HG03565 (cell line): ENCODE measurements at regions not wholly inside any gene's neighbourhood (a gene's known extent, or its start where the extent isn't known, plus 50 kb on each side); places are given as distances from the start of the nearest gene placed in this dataset.

Experiments
- ATAC-seq: cut with Tn5 transposase; IDR thresholded peaks from one replicate; pipeline ENCODE4 v1.9.1; 2021; ENCODE audit warnings: mild to moderate bottlenecking, moderate library complexity; ENCODE audit not compliant: unreplicated experiment

- no peak for ATAC-seq
Observed at GRCh38 chr5:114678778-114679177, 316.9 kb downstream of the KCNN2 start.

GRCh38 chr5:114665551-114665950, 303.7 kb downstream of the KCNN2 start:
- no peak for ATAC-seq

GRCh38 chr5:114660791-114661190, 298.9 kb downstream of the KCNN2 start:
- ATAC-seq, result no peak

- no peak for ATAC-seq
Observed at GRCh38 chr5:114658194-114658593, 296.3 kb downstream of the KCNN2 start.

GRCh38 chr5:114657342-114658130, 295.7 kb downstream of the KCNN2 start:
- ATAC-seq, result no peak

- ATAC-seq, result no peak
Observed at GRCh38 chr5:114649878-114650277, 288.0 kb downstream of the KCNN2 start.

- ATAC-seq, result no peak
Observed at GRCh38 chr5:114648940-114649339, 287.1 kb downstream of the KCNN2 start.

- ATAC-seq, result no peak
Observed at GRCh38 chr5:114644576-114644975, 282.7 kb downstream of the KCNN2 start.

- ATAC-seq, result no peak
Observed at GRCh38 chr5:114636271-114636670, 274.4 kb downstream of the KCNN2 start.

GRCh38 chr5:114634967-114635901, 273.4 kb downstream of the KCNN2 start:
- ATAC-seq, result no peak

GRCh38 chr5:114634517-114634916, 272.6 kb downstream of the KCNN2 start:
- ATAC-seq, result no peak

- no peak for ATAC-seq
Observed at GRCh38 chr5:114612406-114612805, 250.5 kb downstream of the KCNN2 start.

- ATAC-seq, result no peak
Observed at GRCh38 chr5:114581136-114581535, 219.3 kb downstream of the KCNN2 start.

- no peak for ATAC-seq
Observed at GRCh38 chr5:114565871-114566270, 204.0 kb downstream of the KCNN2 start.

- no peak for ATAC-seq
Observed at GRCh38 chr5:114565139-114565538, 203.3 kb downstream of the KCNN2 start.

GRCh38 chr5:114561415-114561814, 199.5 kb downstream of the KCNN2 start:
- ATAC-seq, result no peak
